Right atrium auricular region (tissue), 2 donors: ENCODE measurements at regions not wholly inside any gene's neighbourhood (a gene's known extent, or its start where the extent isn't known, plus 50 kb on each side); places are given as distances from the start of the nearest gene placed in this dataset.

Source experiments
- DNase-seq: peaks from one replicate; pipeline ENCODE4 v3.0.0-alpha.2; 2019; ENCODE audit warnings: low spot score
- H3K27ac ChIP-seq, 2 donors: fragments of 200-600 bp; sonication (generic); 1 replicate in 1 of 2; 2 replicates in 1 of 2; pipeline ENCODE4 v1.5.1; 2016 to 2019
- H3K27me3 ChIP-seq, 2 donors: fragments of 200-600 bp; sonication (generic); one replicate each; pipeline versions ENCODE4 v1.5.1 to v1.6.0; 2017 to 2019
- H3K36me3 ChIP-seq: fragments of 200-600 bp; sonication (generic); one replicate; pipeline ENCODE4 v1.5.1; 2016
- H3K4me1 ChIP-seq, 2 donors: fragments of 200-600 bp; sonication (generic); one replicate each; pipeline versions ENCODE4 v1.5.1 to v1.6.0; 2017 to 2019
- H3K4me3 ChIP-seq, 2 donors: fragments of 200-600 bp; sonication (generic); 1 replicate in 1 of 2; 2 replicates in 1 of 2; pipeline ENCODE4 v1.5.1; 2017 to 2019; ENCODE audit warnings: mild to moderate bottlenecking in 1 of 2, moderate library complexity in 1 of 2
- H3K9me3 ChIP-seq, 2 donors: fragments of 200-600 bp; sonication (generic); one replicate each; pipeline ENCODE4 v1.5.1; 2019
- CTCF ChIP-seq, 2 donors: fragments of 200-600 bp; sonication (generic); IDR thresholded peaks; one replicate each; pipeline ENCODE4 v1.5.1; 2019; ENCODE audit warnings: antibody characterized with exemption in 2 of 2

DNA sequence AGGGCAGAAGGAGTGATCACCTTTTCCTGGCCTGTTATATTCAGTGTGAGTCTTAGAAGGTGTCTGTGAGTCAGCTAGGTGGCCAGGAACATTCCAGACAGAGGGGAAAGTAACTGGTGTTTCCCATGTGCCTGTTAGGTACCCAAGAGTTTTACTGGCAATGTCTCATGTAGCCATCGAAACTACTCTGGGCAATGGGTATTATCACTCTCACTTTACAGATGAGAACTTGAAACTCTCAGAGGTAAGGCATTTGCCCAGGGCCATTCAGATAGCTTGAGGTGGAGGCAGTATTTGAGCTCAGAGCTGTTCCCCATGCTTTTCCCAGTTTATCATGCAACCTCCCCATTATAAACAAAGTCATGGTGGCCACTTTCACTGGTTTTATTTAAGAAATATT lies 80.4 kb upstream of the NHS start:
- no peaks in the 10 kb centered on the region for H3K9me3 ChIP-seq
- H3K4me1 ChIP-seq = no peaks in the 10 kb centered on the region
- H3K27me3 ChIP-seq = no peaks in the 10 kb centered on the region
- TF ChIP-seq CTCF (IDR thresholded peaks at IDR 0.05) = no peak
- no peaks in the 10 kb centered on the region for H3K36me3 ChIP-seq
- no peak overlapping the region for H3K27ac ChIP-seq
- no peak overlapping the region for H3K4me3 ChIP-seq
- DNase-seq = no peak

DNA sequence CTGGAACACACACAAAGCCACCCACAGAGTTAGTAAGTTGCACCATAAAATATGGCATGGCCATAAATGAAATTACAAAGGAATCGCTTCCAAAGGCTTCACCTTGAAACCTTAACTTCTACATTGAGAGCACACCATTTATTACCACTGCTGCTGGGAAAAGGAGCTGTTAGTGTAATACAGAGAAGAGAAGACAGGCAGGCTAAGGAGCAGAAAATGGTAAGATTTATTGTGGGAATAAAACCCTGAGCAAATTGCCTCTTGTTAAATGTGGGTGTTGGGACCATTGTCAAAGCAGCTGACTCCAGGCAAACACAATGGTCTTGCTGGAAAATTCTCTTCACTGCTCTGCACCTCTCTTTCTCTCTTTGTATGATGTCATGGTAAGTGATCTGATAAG lies 79.2 kb upstream of the NHS start:
- no peak for DNase-seq
- no peak overlapping the region for H3K4me3 ChIP-seq
- no peak overlapping the region for H3K27ac ChIP-seq
- H3K9me3 ChIP-seq = no peaks in the 10 kb centered on the region
- no peaks in the 10 kb centered on the region for H3K27me3 ChIP-seq
- H3K36me3 ChIP-seq = no peaks in the 10 kb centered on the region
- TF ChIP-seq CTCF (IDR thresholded peaks at IDR 0.05) = no peak
- H3K4me1 ChIP-seq = no peaks in the 10 kb centered on the region

DNA sequence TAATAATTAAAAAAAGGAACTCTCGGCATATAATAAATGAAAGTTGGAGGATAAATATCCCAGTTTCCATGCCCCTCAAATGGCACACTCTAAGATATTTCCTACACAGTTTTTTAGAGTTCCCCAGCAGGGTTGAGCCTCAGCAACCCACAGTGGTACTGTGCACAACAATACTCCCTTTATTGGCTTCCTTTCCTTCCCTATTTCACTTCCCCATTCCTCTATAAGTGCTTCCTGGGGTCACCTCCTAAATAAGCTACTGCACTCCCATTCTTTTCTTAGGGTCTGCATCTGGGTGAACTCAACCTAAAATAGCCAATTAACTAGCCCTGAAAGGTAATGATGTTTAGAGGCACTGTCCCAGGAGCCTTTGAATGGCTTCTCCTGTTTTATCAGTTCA lies 76.4 kb upstream of the NHS start:
- no peak for TF ChIP-seq CTCF (IDR thresholded peaks at IDR 0.05)
- H3K27me3 ChIP-seq = no peaks in the 10 kb centered on the region
- no peaks in the 10 kb centered on the region for H3K4me1 ChIP-seq
- peaks cover 0 to 4% of the 10 kb centered on the region in 2 donors for H3K9me3 ChIP-seq
- no peaks in the 10 kb centered on the region for H3K36me3 ChIP-seq
- H3K4me3 ChIP-seq = no peak overlapping the region
- no peak for DNase-seq
- no peak overlapping the region for H3K27ac ChIP-seq

GRCh38 chrX:17299206-17299605 lies 75.8 kb upstream of the NHS start:
- no peak overlapping the region for H3K4me3 ChIP-seq

GRCh38 chrX:17323397-17323796 lies 51.6 kb upstream of the NHS start:
- no peaks in the 10 kb centered on the region for H3K9me3 ChIP-seq
- no peaks in the 10 kb centered on the region for H3K36me3 ChIP-seq
- no peak for DNase-seq
- H3K27ac ChIP-seq = no peak overlapping the region
- H3K27me3 ChIP-seq = no peaks in the 10 kb centered on the region
- H3K4me3 ChIP-seq = no peak overlapping the region
- H3K4me1 ChIP-seq = no peaks in the 10 kb centered on the region
- no peak for TF ChIP-seq CTCF (IDR thresholded peaks at IDR 0.05)

More at GRCh38 chrX:17299206-17299605, 75.8 kb upstream of the NHS start:
- H3K27me3 ChIP-seq = no peaks in the 10 kb centered on the region
- peaks cover 0 to 7% of the 10 kb centered on the region in 2 donors for H3K9me3 ChIP-seq
- DNase-seq = no peak
- no peaks in the 10 kb centered on the region for H3K4me1 ChIP-seq
- no peaks in the 10 kb centered on the region for H3K36me3 ChIP-seq
- no peak for TF ChIP-seq CTCF (IDR thresholded peaks at IDR 0.05)
- H3K27ac ChIP-seq = no peak overlapping the region
